Caco-2 (cell line): ENCODE measurements at regions not wholly inside any gene's neighbourhood (a gene's known extent, or its start where the extent isn't known, plus 50 kb on each side); places are given as distances from the start of the nearest gene placed in this dataset.

Experiments used
- BruUV-seq: library from RNA; stranded (reverse); fragments of 400-500 nt; replicated peaks from 2 replicates; lab custom pipeline; 2021; lab: Mats Ljungman, UMichigan
- CTCF ChIA-PET: fragments of 300-600 bp; sonication (Branson Sonifier 250); formaldehyde crosslinking; loops from one replicate; lab custom pipeline; 2022; ENCODE audit warnings: antibody characterized with exemption; lab: Charles Lee
- POLR2A ChIA-PET: fragments of 300-600 bp; sonication (Branson Sonifier 250); formaldehyde crosslinking; loops from one replicate; lab custom pipeline; 2022; ENCODE audit warnings: antibody characterized with exemption; lab: Charles Lee
- DNase-seq, 2 experiments: peaks; one replicate each; pipeline versions ENCODE4 v3.0.0 to v3.0.0-alpha.2; 2020 to 2022
- H3K27me3 ChIP-seq: replicated peaks from 2 replicates; pipeline ENCODE4 v1.6.0; 2011; ENCODE audit warnings: low read length; ENCODE audit not compliant: control insufficient read depth, insufficient read depth
- H3K36me3 ChIP-seq: 2 replicates; pipeline ENCODE4 v1.5.1; 2011; ENCODE audit warnings: low read length; ENCODE audit not compliant: control insufficient read depth, insufficient read depth
- H3K4me1 ChIP-seq: fragments of 250-450 bp; sonication (Bioruptor Pico); 2 replicates; pipeline ENCODE4 v1.5.1; 2020; ENCODE audit warnings: mild to moderate bottlenecking
- H3K4me3 ChIP-seq: 2 replicates; pipeline ENCODE4 v1.5.1; 2011; ENCODE audit warnings: low read depth, mild to moderate bottlenecking, control low read depth, low read length
- H3K9me3 ChIP-seq: fragments of 250-450 bp; sonication (Bioruptor Pico); 2 replicates; pipeline ENCODE4 v1.5.1; 2020; ENCODE audit warnings: mild to moderate bottlenecking, moderate library complexity
- H3K27ac Mint-ChIP-seq: one replicate; pipeline ENCODE4 v1.8.0; 2022; ENCODE audit warnings: mixed read lengths; ENCODE audit not compliant: unreplicated experiment
- H3K27me3 Mint-ChIP-seq: one replicate; pipeline ENCODE4 v1.8.0; 2022; ENCODE audit warnings: mixed read lengths; ENCODE audit not compliant: insufficient read depth, unreplicated experiment
- H3K36me3 Mint-ChIP-seq: one replicate; pipeline ENCODE4 v1.8.0; 2022; ENCODE audit warnings: mild to moderate bottlenecking, mixed read lengths; ENCODE audit not compliant: insufficient read depth, unreplicated experiment
- H3K4me1 Mint-ChIP-seq: one replicate; pipeline ENCODE4 v1.8.0; 2022; ENCODE audit warnings: low read depth, mixed read lengths; ENCODE audit not compliant: unreplicated experiment
- H3K4me3 Mint-ChIP-seq: one replicate; pipeline ENCODE4 v1.8.0; 2022; ENCODE audit warnings: mild to moderate bottlenecking, moderate library complexity, mixed read lengths; ENCODE audit not compliant: unreplicated experiment
- H3K9me3 Mint-ChIP-seq: one replicate; pipeline ENCODE4 v1.8.0; 2022; ENCODE audit warnings: mixed read lengths; ENCODE audit not compliant: unreplicated experiment
- intact Hi-C: fragments of 100-400 bp; cut with micrococcal nuclease; formaldehyde crosslinking; loops from one replicate; pipeline ENCODE4 v1.10.0; 2022; ENCODE audit not compliant: unreplicated experiment
- TF ChIP-seq, protein P1 (sequence below), 2 experiments: fragments of 200-600 bp in 1 of 2; IDR thresholded peaks; 1 replicate in 1 of 2; 2 replicates in 1 of 2; pipeline versions ENCODE4 v1.5.1 to v1.8.0; 2011 to 2022; ENCODE audit warnings: antibody characterized with exemption in 1 of 2, control low read depth in 1 of 2, inconsistent platforms in 1 of 2, low read depth in 1 of 2, low read length in 1 of 2, mild to moderate bottlenecking in 1 of 2, moderate library complexity in 1 of 2; ENCODE audit not compliant: insufficient read depth in 1 of 2, severe bottlenecking in 1 of 2, unreplicated experiment in 1 of 2

DNA sequence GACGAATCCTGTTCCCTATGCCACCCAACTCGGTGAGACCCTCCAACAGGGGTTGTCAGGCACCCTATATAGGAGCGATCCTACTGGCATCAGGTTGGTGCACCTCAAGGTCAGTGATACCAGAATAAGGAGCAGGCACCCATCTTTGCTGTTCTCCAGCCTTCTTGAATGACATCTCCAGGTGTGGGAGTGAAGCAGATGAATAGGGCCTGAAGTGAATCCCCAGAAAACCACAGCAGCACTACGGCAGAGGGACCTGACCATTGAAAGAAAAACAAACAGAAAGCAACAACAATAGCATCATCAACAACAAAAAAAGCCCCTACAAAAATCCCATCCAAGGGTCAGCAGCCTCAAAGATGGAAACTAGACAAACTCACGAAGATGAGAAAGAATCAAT is 445.2 kb upstream of the ATP2B1 start:
- no peak for DNase-seq
- no peaks in the 10 kb centered on the region for H3K36me3 Mint-ChIP-seq
- BruUV-seq, result no TSS peak
- Histone ChIP-seq H3K27me3 (no peaks in the 10 kb centered on the region), H3K4me1 (no peaks in the 10 kb centered on the region), H3K9me3 (no peaks in the 10 kb centered on the region), H3K4me3 (no peak overlapping the region), H3K36me3 (no peaks in the 10 kb centered on the region)
- TF ChIP-seq, protein P1, sequence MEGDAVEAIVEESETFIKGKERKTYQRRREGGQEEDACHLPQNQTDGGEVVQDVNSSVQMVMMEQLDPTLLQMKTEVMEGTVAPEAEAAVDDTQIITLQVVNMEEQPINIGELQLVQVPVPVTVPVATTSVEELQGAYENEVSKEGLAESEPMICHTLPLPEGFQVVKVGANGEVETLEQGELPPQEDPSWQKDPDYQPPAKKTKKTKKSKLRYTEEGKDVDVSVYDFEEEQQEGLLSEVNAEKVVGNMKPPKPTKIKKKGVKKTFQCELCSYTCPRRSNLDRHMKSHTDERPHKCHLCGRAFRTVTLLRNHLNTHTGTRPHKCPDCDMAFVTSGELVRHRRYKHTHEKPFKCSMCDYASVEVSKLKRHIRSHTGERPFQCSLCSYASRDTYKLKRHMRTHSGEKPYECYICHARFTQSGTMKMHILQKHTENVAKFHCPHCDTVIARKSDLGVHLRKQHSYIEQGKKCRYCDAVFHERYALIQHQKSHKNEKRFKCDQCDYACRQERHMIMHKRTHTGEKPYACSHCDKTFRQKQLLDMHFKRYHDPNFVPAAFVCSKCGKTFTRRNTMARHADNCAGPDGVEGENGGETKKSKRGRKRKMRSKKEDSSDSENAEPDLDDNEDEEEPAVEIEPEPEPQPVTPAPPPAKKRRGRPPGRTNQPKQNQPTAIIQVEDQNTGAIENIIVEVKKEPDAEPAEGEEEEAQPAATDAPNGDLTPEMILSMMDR (IDR thresholded peaks at IDR 0.05; ENCODE audit: insufficient read depth in 1 of 2, low read depth in 1 of 2, low read length in 1 of 2, severe bottlenecking in 1 of 2, unreplicated experiment in 1 of 2), result no peak
- intact Hi-C loops, result no loop called here
- ChIA-PET CTCF (no interaction called here), POLR2A (no interaction called here)
- no peak overlapping the region for H3K27ac Mint-ChIP-seq
- no peak overlapping the region for H3K4me3 Mint-ChIP-seq
- H3K27me3 Mint-ChIP-seq, result no peaks in the 10 kb centered on the region
- H3K9me3 Mint-ChIP-seq, result no peaks in the 10 kb centered on the region
- no peaks in the 10 kb centered on the region for H3K4me1 Mint-ChIP-seq

DNA sequence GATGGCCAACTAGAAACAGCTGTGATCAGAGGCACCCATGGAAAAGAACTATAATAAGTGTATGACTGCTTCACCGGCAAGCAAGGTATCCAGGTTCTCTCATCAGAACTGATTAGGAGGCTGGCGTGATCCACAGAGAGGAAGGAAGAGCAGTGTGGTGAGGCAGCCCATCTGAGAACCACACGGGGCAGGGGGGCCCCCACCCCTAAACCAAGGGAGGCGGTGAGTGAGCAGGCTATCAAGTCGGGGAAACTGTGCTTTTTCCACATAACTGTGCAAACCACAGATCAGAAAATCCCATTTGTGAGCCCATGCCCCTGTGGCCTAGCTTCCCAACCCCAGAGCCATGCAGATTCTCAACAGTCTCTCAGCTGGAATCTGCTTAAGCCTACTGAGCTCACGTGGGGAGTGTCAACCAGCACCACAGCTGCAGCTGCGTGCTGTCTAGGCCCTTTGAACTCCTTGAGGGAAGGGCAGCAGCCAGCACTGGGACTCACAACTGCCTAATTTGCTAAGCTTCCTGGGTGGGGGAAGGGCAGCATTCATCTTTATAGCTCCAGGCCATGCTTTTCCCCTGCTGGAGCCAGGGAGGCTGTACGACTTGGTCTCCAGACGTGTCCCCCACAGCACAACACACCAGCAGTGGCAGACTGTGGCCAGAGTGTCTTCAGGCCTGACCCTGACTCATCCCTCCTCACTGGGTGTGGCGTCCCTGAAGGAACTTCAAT is 444.4 kb upstream of the ATP2B1 start:
- POLR2A ChIA-PET, result no interaction called here
- no TSS peak for BruUV-seq
- CTCF ChIA-PET, result no interaction called here
- H3K4me1 Mint-ChIP-seq, result no peaks in the 10 kb centered on the region
- H3K4me3 Mint-ChIP-seq, result no peak overlapping the region
- H3K36me3 Mint-ChIP-seq, result no peaks in the 10 kb centered on the region
- H3K27me3 ChIP-seq, result no peaks in the 10 kb centered on the region
- H3K4me3 ChIP-seq, result no peak overlapping the region
- H3K27ac Mint-ChIP-seq, result no peak overlapping the region
- no peaks in the 10 kb centered on the region for H3K4me1 ChIP-seq
- H3K9me3 Mint-ChIP-seq, result peaks cover 4% of the 10 kb centered on the region
- H3K9me3 ChIP-seq, result no peaks in the 10 kb centered on the region
- TF ChIP-seq, protein P1 (IDR thresholded peaks at IDR 0.05; ENCODE audit: insufficient read depth in 1 of 2, low read depth in 1 of 2, low read length in 1 of 2, severe bottlenecking in 1 of 2, unreplicated experiment in 1 of 2), result no peak
- intact Hi-C loops, result no loop called here
- no peaks in the 10 kb centered on the region for H3K27me3 Mint-ChIP-seq
- H3K36me3 ChIP-seq, result no peaks in the 10 kb centered on the region
- peak; percentile 4 to 45 for DNase-seq

DNA sequence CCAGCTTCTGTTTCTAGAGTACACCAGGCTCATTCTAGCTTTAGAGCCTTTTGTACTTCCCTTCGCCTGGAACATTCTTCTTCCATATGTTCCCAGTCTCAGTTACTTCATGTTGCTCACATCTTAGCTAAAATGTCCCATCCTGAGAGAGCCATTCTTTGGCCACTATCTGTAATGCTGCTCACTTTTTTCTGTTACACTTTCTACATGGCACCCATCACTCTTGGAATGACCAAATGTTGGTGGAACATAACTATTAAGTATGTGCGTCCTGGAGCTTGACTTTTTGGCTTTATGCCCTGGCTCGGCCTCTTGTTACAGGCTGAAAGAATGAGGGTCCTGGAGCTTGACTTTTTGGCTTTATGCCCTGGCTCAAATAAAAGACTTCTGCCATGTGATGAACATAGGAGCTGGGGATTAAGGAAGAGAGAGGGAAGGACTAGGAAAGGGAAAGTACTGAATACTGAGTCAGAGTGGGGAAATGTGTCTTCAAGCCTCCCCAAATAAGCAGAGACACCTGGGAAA is 442.9 kb upstream of the ATP2B1 start:
- no peak for DNase-seq
- H3K27ac Mint-ChIP-seq, result no peak overlapping the region
- no peak overlapping the region for H3K4me3 Mint-ChIP-seq
- Histone ChIP-seq H3K4me3 (no peak overlapping the region), H3K36me3 (no peaks in the 10 kb centered on the region), H3K9me3 (no peaks in the 10 kb centered on the region), H3K4me1 (no peaks in the 10 kb centered on the region), H3K27me3 (no peaks in the 10 kb centered on the region)
- no peaks in the 10 kb centered on the region for H3K4me1 Mint-ChIP-seq
- TF ChIP-seq, protein P1 (IDR thresholded peaks at IDR 0.05; ENCODE audit: insufficient read depth in 1 of 2, low read depth in 1 of 2, low read length in 1 of 2, severe bottlenecking in 1 of 2, unreplicated experiment in 1 of 2), result no peak
- H3K36me3 Mint-ChIP-seq, result no peaks in the 10 kb centered on the region
- POLR2A ChIA-PET, result no interaction called here
- intact Hi-C loops, result no loop called here
- no TSS peak for BruUV-seq
- CTCF ChIA-PET, result no interaction called here
- H3K27me3 Mint-ChIP-seq, result no peaks in the 10 kb centered on the region
- peaks cover 9% of the 10 kb centered on the region for H3K9me3 Mint-ChIP-seq
